GM18858 (cell line): ENCODE measurements at regions not wholly inside any gene's neighbourhood (a gene's known extent, or its start where the extent isn't known, plus 50 kb on each side); places are given as distances from the start of the nearest gene placed in this dataset.
A peak's percentile ranks its signal among the peaks of the same experiment; 100 is the strongest.

Experiments
- ATAC-seq: cut with Tn5 transposase; IDR thresholded peaks from one replicate; pipeline ENCODE4 v1.9.1; 2021; ENCODE audit not compliant: unreplicated experiment

- ATAC-seq: no peak
Observed at GRCh38 chr3:135781026-135781815, 184.3 kb upstream of the PPP2R3A start.

- ATAC-seq: peak; percentile 90
Observed at GRCh38 chr3:135784557-135784956, 181.0 kb upstream of the PPP2R3A start.

GRCh38 chr3:135788146-135788545, 177.4 kb upstream of the PPP2R3A start:
- no peak for ATAC-seq

- ATAC-seq: no peak
Observed at GRCh38 chr3:135788978-135789377, 176.6 kb upstream of the PPP2R3A start.

- no peak for ATAC-seq
Observed at GRCh38 chr3:135792174-135792573, 173.4 kb upstream of the PPP2R3A start.

GRCh38 chr3:135792858-135793475, 172.6 kb upstream of the PPP2R3A start:
- no peak for ATAC-seq

- ATAC-seq: no peak
Observed at GRCh38 chr3:135800071-135800549, 165.4 kb upstream of the PPP2R3A start.

- ATAC-seq: no peak
Observed at GRCh38 chr3:135801018-135801417, 164.5 kb upstream of the PPP2R3A start.

- no peak for ATAC-seq
Observed at GRCh38 chr3:135802171-135802570, 163.4 kb upstream of the PPP2R3A start.

GRCh38 chr3:135803028-135803692, 162.4 kb upstream of the PPP2R3A start:
- no peak for ATAC-seq

GRCh38 chr3:135805752-135806151, 159.8 kb upstream of the PPP2R3A start:
- no peak for ATAC-seq

- no peak for ATAC-seq
Observed at GRCh38 chr3:135806317-135806716, 159.2 kb upstream of the PPP2R3A start.

- no peak for ATAC-seq
Observed at GRCh38 chr3:135807879-135808278, 157.6 kb upstream of the PPP2R3A start.

GRCh38 chr3:135809021-135809634, 156.4 kb upstream of the PPP2R3A start:
- no peak for ATAC-seq

GRCh38 chr3:135811651-135812050, 153.9 kb upstream of the PPP2R3A start:
- no peak for ATAC-seq

GRCh38 chr3:135812057-135812456, 153.5 kb upstream of the PPP2R3A start:
- no peak for ATAC-seq

- no peak for ATAC-seq
Observed at GRCh38 chr3:135834465-135834864, 131.1 kb upstream of the PPP2R3A start.

- no peak for ATAC-seq
Observed at GRCh38 chr3:135837977-135838631, 127.4 kb upstream of the PPP2R3A start.

GRCh38 chr3:135840436-135840835, 125.1 kb upstream of the PPP2R3A start:
- no peak for ATAC-seq

- ATAC-seq: no peak
Observed at GRCh38 chr3:135844386-135844785, 121.1 kb upstream of the PPP2R3A start.

- ATAC-seq: no peak
Observed at GRCh38 chr3:135848051-135848450, 117.5 kb upstream of the PPP2R3A start.
